ENCODE measurements at regions not wholly inside any gene's neighbourhood (a gene's known extent, or its start where the extent isn't known, plus 50 kb on each side); places are given as distances from the start of the nearest gene placed in this dataset.

- no peaks in the 10 kb centered on the region for H3K79me2 ChIP-seq (ENCODE audit: insufficient read depth, low read length)
- H3K36me3 ChIP-seq (replicated peaks in 1 of 2; ENCODE audit: control insufficient read depth in 1 of 2, insufficient read depth in 2 of 2, low read length in 2 of 2) = no peaks in the 10 kb centered on the region
- no peaks in the 10 kb centered on the region for H4K20me1 ChIP-seq (ENCODE audit: insufficient read depth, low read length)
- no peaks in the 10 kb centered on the region for H3K27me3 ChIP-seq (ENCODE audit: control insufficient read depth in 2 of 2, insufficient read depth in 2 of 2, low read length in 2 of 2)
- H3K4me1 ChIP-seq (ENCODE audit: control insufficient read depth in 1 of 2, insufficient read depth in 2 of 2, low read length in 2 of 2) = no peaks in the 10 kb centered on the region
- H3K9ac ChIP-seq (ENCODE audit: insufficient read depth, low read length, poor library complexity, severe bottlenecking) = no peak overlapping the region
- Mint-ChIP-seq H3K9me3 (peaks cover 0 to 2% (median 0%) of the 10 kb centered on the region in 7 donors), H3K36me3 (no peaks in the 10 kb centered on the region), H3K4me1 (peaks cover 11% of the 10 kb centered on the region), H3K27ac (no peak overlapping the region), H3K4me3 (no peak overlapping the region), H3K27me3 (ENCODE audit: low read depth in 3 of 3) (peaks cover 0 to 2% (median 2%) of the 10 kb centered on the region in 3 donors)
- H2AFZ ChIP-seq (ENCODE audit: insufficient read depth, low read depth, low read length, poor library complexity, severe bottlenecking) = no peak overlapping the region
- H3K9me3 ChIP-seq (replicated peaks in 1 of 2; ENCODE audit: control insufficient read depth in 1 of 2, insufficient read depth in 1 of 2, low read length in 2 of 2) = no peaks in the 10 kb centered on the region
- no peak for DNase-seq
- no CpG with 5 or more reads among the region's 2 CpGs for WGBS (ENCODE audit: insufficient coverage)
- H3K27ac ChIP-seq (ENCODE audit: low read depth in 1 of 2, low read length in 2 of 2) = no peak overlapping the region
- no peak overlapping the region for H3K4me3 ChIP-seq (replicated peaks in 1 of 3; ENCODE audit: low read depth in 2 of 3, low read length in 3 of 3)
- no peak overlapping the region for H3K4me2 ChIP-seq (replicated peaks; ENCODE audit: extremely low read depth, low read length, poor library complexity, severe bottlenecking)
- intact Hi-C loops (cut with micrococcal nuclease) = no loop called here
- TF ChIP-seq CTCF (IDR thresholded peaks at IDR 0.05) = no peak
Observed at GRCh38 chr5:96253140-96253539, 179.9 kb downstream of the PCSK1 start.

DNA sequence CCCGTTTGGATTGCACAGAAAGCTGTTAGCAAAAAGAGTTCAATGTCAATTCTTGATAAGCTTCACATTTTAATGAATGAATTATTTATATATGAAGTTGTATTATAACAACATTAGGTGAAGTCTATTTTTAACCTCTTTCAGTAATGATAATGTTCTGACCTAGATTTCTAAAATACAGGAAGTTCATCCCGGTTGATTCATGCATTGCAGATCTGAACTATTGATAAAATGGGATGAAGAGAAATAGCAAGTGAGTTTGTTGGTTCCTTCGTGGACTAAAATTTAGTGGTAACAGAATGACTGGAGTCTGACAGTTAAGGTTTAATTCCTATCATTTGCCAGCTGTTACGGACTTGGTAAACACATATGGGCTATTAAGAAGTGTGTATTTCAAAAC, 180.5 kb downstream of the PCSK1 start:
- no peaks in the 10 kb centered on the region for H4K20me1 ChIP-seq (ENCODE audit: insufficient read depth, low read length)
- no peak overlapping the region for H3K27ac ChIP-seq (ENCODE audit: low read depth in 1 of 2, low read length in 2 of 2)
- no peaks in the 10 kb centered on the region for H3K79me2 ChIP-seq (ENCODE audit: insufficient read depth, low read length)
- no peaks in the 10 kb centered on the region for H3K9me3 ChIP-seq (replicated peaks in 1 of 2; ENCODE audit: control insufficient read depth in 1 of 2, insufficient read depth in 1 of 2, low read length in 2 of 2)
- no peak overlapping the region for H3K4me3 ChIP-seq (replicated peaks in 1 of 3; ENCODE audit: low read depth in 2 of 3, low read length in 3 of 3)
- no peak for TF ChIP-seq CTCF (IDR thresholded peaks at IDR 0.05)
- Mint-ChIP-seq H3K9me3 (peaks cover 0 to 2% (median 0%) of the 10 kb centered on the region in 7 donors), H3K27me3 (ENCODE audit: low read depth in 3 of 3) (peaks cover 0 to 2% (median under 1%) of the 10 kb centered on the region in 3 donors), H3K4me3 (no peak overlapping the region), H3K4me1 (peaks cover 8% of the 10 kb centered on the region), H3K36me3 (no peaks in the 10 kb centered on the region), H3K27ac (no peak overlapping the region)
- 78% methylated on average over 2 of the region's 4 CpGs for WGBS (ENCODE audit: insufficient coverage)
- no peaks in the 10 kb centered on the region for H3K36me3 ChIP-seq (replicated peaks in 1 of 2; ENCODE audit: control insufficient read depth in 1 of 2, insufficient read depth in 2 of 2, low read length in 2 of 2)
- H3K9ac ChIP-seq (ENCODE audit: insufficient read depth, low read length, poor library complexity, severe bottlenecking) = no peak overlapping the region
- no peak overlapping the region for H3K4me2 ChIP-seq (replicated peaks; ENCODE audit: extremely low read depth, low read length, poor library complexity, severe bottlenecking)
- DNase-seq = no peak
- H3K27me3 ChIP-seq (ENCODE audit: control insufficient read depth in 2 of 2, insufficient read depth in 2 of 2, low read length in 2 of 2) = no peaks in the 10 kb centered on the region
- intact Hi-C loops (cut with micrococcal nuclease) = no loop called here
- no peak overlapping the region for H2AFZ ChIP-seq (ENCODE audit: insufficient read depth, low read depth, low read length, poor library complexity, severe bottlenecking)
- no peaks in the 10 kb centered on the region for H3K4me1 ChIP-seq (ENCODE audit: control insufficient read depth in 1 of 2, insufficient read depth in 2 of 2, low read length in 2 of 2)
